PC-9 (cell line): ENCODE measurements at regions not wholly inside any gene's neighbourhood (a gene's known extent, or its start where the extent isn't known, plus 50 kb on each side); places are given as distances from the start of the nearest gene placed in this dataset.

Experiments
- EZH2 ChIP-seq: fragments of 200-600 bp; sonication (generic); IDR thresholded peaks from 2 replicates; pipeline ENCODE4 v1.8.0; 2017; ENCODE audit warnings: antibody characterized with exemption, low read depth
- TF ChIP-seq, protein P1 (sequence below): fragments of 200-600 bp; sonication (generic); conservative IDR thresholded peaks from 2 replicates; pipeline ENCODE4 v1.6.1; 2017; ENCODE audit warnings: mixed run types, antibody characterized with exemption, mild to moderate bottlenecking, moderate library complexity

DNA sequence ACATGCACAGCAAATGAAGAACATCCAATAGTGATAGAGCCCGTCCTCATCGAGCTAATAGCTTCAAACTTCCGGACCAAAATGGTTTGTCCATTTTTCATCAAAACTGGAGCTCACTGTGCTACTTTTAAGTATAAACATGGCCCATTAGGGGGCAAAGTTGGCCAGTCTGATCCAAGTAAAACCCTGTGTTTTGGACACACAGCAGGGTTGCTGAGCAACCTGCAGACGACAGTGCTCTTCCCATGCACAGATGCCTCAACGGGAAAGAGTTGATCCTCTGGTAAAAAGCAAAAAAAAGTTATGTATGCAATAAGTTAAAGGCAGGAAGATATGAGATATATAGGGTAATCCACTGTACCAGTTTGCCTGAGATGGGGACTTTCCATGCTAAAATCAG, 244.0 kb upstream of the THBS1 start:
- TF ChIP-seq EZH2 = no peak
- TF ChIP-seq, protein P1, sequence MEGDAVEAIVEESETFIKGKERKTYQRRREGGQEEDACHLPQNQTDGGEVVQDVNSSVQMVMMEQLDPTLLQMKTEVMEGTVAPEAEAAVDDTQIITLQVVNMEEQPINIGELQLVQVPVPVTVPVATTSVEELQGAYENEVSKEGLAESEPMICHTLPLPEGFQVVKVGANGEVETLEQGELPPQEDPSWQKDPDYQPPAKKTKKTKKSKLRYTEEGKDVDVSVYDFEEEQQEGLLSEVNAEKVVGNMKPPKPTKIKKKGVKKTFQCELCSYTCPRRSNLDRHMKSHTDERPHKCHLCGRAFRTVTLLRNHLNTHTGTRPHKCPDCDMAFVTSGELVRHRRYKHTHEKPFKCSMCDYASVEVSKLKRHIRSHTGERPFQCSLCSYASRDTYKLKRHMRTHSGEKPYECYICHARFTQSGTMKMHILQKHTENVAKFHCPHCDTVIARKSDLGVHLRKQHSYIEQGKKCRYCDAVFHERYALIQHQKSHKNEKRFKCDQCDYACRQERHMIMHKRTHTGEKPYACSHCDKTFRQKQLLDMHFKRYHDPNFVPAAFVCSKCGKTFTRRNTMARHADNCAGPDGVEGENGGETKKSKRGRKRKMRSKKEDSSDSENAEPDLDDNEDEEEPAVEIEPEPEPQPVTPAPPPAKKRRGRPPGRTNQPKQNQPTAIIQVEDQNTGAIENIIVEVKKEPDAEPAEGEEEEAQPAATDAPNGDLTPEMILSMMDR = no peak
